Sciatic nerve (tissue), 2 donors: ENCODE measurements at regions not wholly inside any gene's neighbourhood (a gene's known extent, or its start where the extent isn't known, plus 50 kb on each side); places are given as distances from the start of the nearest gene placed in this dataset.
A peak's percentile ranks its signal among the peaks of the same experiment; 100 is the strongest.

Experiments
- ATAC-seq: fragments of 200-7000 bp; cut with Tn5 transposase; one replicate; pipeline ENCODE4 v1.9.1; 2020; ENCODE audit warnings: mild to moderate bottlenecking, moderate library complexity
- DNase-seq: peaks from one replicate; pipeline ENCODE4 v3.0.0-alpha.2; 2020; ENCODE audit warnings: low spot score
- intact Hi-C: fragments of 100-400 bp; cut with DNase I; formaldehyde crosslinking; loops from one replicate; pipeline ENCODE4 v1.14.2; 2022
- donor health status: DM: no; HTN: no; CAD: no.
- donor health status: DM: no; HTN: no; CAD: no.

DNA sequence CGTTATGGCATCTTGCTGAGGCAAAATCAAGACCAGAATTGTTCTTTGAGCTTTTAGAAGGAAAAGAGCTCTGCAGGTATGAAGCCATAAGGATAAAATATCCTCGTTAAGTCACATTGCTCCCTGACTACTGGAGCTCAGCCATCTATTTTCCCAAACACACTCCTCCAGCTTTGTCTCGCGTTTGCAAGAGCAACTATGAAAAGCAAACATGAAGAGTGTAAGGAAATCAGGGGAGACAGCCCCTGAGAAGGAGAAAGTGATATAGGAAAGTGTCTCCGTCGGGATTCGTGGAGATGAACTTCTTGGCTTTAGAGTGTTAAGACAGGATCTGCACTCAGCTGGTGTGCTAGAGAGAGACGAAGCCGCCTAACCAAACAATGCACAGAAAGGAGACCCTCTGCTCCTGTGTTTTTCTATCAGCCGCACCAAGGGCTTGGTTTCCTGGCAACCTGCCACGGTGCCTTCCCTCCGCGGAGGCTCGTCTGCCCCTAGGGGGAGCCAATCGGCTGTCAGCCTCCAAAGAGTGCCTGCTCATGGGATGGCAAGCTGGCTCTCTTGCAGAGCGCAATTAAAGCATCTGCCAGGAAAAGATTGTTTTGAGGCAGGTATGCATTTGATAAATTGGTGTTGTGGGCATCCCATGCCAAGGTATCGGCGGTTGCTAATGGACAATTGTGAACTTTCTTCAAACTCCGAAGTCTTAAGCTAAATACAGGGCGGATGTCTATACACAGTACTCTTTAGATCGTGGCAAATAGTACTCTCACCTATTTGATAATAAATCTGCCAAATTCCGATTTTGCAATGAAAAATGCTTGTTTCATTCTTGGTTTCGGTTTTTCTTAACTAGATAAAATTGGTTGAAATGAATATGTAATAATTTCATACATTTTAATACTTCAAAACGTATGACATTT is 603.2 kb downstream of the RNF144B start:
- ATAC-seq (peak; percentile 26), DNase-seq (peak; percentile 81)
- intact Hi-C loops, result no loop called here

DNA sequence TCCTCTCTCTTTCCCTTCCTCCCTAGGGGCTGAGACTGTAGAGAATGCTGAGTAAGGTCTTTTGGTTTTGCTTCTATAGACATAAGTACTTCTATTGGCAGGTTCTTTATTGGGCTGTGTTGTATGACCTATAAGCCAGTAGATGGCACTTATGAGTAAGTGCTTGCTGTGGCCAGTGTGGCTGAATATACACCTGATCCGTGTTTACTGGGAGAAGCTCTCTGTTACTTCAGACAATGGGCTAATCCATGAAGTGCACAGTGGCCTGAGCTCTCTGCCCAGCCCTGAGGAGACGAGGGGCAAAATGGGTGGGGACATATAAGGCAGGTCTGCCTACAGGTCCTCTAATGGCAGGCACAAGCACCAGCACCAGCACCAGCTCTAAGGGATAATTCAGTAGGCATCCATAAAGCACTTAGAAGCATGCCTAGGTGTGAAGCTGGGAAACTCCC is 610.3 kb downstream of the RNF144B start:
- ATAC-seq, result peak; percentile 38
- no peak for DNase-seq
- intact Hi-C loops, result no loop called here

DNA sequence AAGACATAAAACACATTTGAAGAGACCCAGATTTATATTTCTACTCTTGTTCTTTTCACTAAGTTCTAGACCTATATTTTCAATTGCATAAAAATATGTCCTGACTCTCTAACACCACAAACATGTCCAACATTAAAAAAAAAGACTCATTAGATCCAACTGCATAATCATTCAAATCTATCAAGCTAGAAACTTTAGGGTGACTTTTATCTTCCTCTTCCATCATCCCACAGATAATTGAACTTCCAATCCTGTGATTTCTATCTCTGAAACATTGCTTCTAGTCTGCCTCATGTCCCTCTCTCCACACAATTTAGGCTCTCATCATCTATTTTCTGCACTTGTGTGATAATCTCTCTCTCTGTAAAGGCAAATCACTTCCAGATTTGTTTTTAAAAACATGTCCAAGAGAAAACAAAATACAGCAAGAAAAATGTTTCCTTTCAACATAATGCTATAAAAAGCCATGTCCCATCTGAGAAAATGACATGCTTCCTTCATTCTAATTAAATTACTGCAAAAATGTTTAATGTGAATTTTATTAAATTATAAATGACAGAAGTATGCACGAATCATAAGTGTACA is 615.9 kb downstream of the RNF144B start:
- no peak for ATAC-seq
- intact Hi-C loops, result no loop called here

GRCh38 chr6:19004176-19004575 is 617.0 kb downstream of the RNF144B start:
- ATAC-seq (no peak), DNase-seq (no peak)
- intact Hi-C loops, result no loop called here

More for the DNA sequence above, 615.9 kb downstream of the RNF144B start:
- no peak for DNase-seq

DNA sequence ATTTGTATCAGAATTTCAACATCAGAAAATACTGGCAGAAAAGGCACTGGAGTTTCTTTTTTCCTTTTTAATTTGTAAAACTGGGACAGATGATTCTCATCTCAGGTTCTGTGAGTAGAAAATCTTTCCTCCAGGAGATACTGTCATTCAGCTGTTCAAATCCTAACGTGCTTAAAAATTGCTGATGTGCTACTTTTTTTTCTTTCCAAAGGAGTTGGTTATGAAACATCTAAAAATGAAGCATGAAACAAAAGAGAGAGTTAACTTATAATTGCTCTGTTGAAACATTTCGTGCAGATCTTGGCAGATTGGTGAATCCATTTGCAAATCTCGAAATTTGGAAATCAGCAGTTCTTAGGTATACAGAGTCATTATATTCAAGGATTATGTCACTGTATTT is 622.6 kb downstream of the RNF144B start:
- DNase-seq, result no peak
- no peak for ATAC-seq
- intact Hi-C loops, result no loop called here

DNA sequence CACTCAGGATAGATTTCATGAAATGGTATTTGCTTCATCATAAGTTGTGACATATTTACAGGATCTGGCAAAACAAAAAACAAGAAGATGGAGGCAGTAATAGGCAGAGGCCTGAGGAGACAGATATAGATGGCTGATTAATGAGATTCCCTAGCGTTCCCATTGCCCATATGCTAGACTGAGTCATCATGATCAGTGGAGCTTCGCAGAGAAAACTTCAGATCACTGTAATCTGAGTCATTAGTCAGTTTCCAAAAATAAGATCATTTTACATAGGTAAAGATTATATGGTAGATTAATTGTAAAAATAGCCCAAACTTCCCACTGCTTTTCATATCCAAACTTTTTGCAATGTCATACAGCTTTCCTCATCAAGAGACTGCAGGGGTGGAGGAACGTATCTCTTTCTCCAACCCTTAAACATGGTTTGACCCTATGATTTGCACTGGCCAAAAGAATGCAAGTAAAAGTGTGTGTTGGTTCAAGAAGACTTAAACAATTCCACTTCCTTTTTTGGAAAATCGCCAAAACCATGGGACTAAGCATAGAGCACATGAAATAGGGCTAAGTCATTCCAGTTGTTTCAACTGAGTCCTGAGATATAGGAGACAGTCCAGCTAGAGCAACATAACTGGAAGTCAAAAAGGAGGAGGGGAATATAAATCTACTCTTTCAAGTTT is 626.0 kb downstream of the RNF144B start:
- DNase-seq (no peak), ATAC-seq (no peak)
- intact Hi-C loops, result no loop called here

DNA sequence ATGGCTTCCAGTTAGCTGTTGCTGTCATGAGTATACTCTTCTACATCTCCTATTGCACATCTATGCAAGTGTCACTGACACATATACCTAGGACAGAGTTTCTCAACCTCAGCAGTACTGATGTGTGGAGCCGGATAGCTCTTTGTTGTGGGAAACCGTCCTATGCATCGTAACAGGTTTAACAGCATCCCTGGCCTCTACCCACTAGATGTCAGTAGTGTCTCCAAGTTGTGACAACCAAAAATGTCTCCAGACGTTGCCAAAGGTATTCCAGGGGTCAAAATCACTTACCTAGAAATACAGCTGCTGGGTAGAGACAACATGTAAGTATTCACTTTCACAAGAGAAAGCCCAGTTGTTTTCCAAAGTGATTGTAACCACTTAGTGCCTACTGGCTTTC is 637.6 kb downstream of the RNF144B start:
- DNase-seq (no peak), ATAC-seq (peak; percentile 66)
- intact Hi-C loops, result no loop called here

DNA sequence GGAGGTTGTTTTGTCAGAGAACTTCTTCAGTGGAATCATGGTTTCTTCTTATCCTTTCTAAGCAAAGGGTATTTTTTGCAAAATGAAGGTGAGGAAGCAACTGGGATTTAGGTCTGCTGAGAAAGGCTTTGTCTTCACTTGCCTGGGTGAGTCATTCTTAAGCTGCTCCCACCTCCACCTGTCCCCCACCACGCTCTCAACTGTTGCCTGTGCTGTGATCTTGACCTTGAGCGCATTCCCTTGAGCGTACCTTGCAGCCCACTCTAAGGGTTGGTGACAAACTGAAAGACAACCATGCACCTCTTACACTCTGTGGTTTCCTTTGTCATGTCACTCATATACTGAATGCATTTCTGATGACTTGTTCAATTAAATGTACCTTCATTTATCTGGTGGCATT is 641.1 kb downstream of the RNF144B start:
- DNase-seq (no peak), ATAC-seq (no peak)
- intact Hi-C loops, result no loop called here

- ATAC-seq, result peak; percentile 80
- intact Hi-C loops, result no loop called here
- DNase-seq, result no peak
Measured at GRCh38 chr6:19032591-19033295, 645.6 kb downstream of the RNF144B start.

GRCh38 chr6:19033683-19034082 is 646.5 kb downstream of the RNF144B start:
- ATAC-seq (no peak), DNase-seq (no peak)
- intact Hi-C loops, result no loop called here

GRCh38 chr6:19034986-19035385 is 647.8 kb downstream of the RNF144B start:
- no peak for ATAC-seq
- DNase-seq, result no peak
- intact Hi-C loops, result no loop called here

DNA sequence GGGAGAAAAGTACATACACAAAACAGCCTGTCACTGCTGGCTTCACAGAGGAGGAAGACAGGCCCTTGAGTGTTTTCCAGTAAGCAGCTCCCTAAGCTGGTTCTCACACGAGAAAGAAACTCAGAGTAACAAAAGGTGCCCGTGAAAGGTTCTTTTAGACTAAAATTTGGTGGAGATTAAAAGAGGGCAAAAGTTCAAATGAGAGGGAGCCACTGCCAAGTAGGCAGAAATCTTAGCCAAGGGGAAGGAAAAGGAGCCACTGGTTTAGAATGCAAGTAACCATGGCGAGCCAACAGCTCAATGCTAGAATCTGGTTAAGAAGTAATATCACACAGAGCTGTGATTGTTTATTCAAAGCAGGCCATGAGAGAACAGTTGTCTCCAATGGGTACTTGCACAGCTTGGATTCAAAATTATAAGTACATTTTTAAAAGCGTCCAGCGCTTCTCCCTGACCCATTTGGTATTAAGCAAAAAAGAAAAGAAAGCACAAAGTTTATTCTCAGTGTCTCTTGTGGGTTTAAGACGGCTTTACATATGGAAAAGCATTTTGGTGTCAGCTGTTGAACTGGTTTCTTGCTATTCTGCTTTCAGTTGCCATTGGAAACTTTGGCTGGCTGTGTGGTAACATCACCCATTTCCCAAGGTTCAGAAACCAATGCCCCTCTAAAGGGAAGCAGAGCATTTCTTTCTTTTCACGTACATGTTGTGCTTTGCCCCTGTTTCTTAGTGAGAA is 648.5 kb downstream of the RNF144B start:
- intact Hi-C loops, result no loop called here
- no peak for DNase-seq

GRCh38 chr6:19036196-19036555 is 649.0 kb downstream of the RNF144B start:
- intact Hi-C loops, result no loop called here
- ATAC-seq (no peak), DNase-seq (no peak)

More for the DNA sequence above, 648.5 kb downstream of the RNF144B start:
- peak; percentile 62 for ATAC-seq

GRCh38 chr6:19037607-19038006 is 650.5 kb downstream of the RNF144B start:
- intact Hi-C loops, result no loop called here
- no peak for DNase-seq
- ATAC-seq, result no peak

GRCh38 chr6:19039287-19039686 is 652.1 kb downstream of the RNF144B start:
- DNase-seq (no peak), ATAC-seq (no peak)
- intact Hi-C loops, result no loop called here

- DNase-seq (no peak), ATAC-seq (no peak)
- intact Hi-C loops, result no loop called here
Measured at GRCh38 chr6:19041906-19042305, 654.8 kb downstream of the RNF144B start.

DNA sequence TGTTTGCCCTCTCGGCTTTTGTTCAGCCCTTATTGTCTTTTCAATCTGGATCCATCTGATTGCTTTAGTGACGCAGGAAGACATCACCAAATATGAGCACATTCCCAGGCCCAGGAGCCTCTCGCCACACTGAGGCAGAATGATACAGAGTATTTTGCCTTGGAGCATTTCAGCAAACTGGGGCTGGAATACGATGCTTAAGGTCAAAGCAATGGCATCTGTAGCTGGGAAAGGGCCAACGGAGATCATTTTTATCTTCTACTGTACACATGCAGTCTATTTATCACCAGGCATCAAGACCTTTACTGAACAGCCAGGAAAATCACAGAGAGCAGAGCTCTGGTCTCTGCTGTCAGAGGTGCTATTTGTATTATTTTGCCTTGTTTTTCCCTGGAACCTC is 655.3 kb downstream of the RNF144B start:
- DNase-seq (no peak), ATAC-seq (no peak)
- intact Hi-C loops, result no loop called here

- intact Hi-C loops, result no loop called here
- DNase-seq (no peak), ATAC-seq (no peak)
Measured at GRCh38 chr6:19050765-19051164, 663.6 kb downstream of the RNF144B start.

GRCh38 chr6:19052219-19052618 is 665.1 kb downstream of the RNF144B start:
- intact Hi-C loops, result no loop called here
- DNase-seq (no peak), ATAC-seq (no peak)
